ENCODE measurements at regions not wholly inside any gene's neighbourhood (a gene's known extent, or its start where the extent isn't known, plus 50 kb on each side); places are given as distances from the start of the nearest gene placed in this dataset.

DNA sequence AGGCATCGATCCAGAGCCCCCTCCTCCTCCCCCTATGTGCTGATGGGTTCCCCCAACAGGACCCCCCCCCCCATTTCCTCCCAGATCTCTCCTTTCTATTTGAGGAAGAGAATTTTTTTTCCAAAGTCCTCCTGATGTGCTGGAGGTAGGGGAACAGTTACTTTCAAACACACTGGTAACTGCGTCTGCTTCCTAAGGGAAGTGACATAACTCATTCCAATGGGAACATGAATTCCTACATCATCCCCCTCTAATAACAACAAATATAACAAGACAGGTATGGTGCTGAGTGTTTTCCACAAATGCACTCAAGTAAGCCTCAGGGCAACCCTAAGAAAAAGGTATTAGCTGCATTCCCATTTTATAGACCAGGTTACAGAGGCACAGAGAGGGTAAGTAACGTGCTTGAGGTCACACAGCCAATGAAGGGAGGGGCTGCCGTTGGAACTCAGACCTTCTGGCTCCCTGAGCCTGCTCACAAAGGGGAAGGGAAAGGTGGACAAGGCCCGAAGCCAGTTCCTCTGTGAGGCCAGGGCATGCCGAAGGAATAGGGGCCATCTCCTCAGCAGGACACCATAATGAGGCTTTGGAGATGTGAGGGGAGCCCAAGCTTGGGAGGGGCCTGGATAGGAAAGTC lies 121.1 kb upstream of the NCOR2 start (continued):
- TF ChIP-seq, protein P1, sequence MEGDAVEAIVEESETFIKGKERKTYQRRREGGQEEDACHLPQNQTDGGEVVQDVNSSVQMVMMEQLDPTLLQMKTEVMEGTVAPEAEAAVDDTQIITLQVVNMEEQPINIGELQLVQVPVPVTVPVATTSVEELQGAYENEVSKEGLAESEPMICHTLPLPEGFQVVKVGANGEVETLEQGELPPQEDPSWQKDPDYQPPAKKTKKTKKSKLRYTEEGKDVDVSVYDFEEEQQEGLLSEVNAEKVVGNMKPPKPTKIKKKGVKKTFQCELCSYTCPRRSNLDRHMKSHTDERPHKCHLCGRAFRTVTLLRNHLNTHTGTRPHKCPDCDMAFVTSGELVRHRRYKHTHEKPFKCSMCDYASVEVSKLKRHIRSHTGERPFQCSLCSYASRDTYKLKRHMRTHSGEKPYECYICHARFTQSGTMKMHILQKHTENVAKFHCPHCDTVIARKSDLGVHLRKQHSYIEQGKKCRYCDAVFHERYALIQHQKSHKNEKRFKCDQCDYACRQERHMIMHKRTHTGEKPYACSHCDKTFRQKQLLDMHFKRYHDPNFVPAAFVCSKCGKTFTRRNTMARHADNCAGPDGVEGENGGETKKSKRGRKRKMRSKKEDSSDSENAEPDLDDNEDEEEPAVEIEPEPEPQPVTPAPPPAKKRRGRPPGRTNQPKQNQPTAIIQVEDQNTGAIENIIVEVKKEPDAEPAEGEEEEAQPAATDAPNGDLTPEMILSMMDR (IDR thresholded peaks at IDR 0.05 in 2 of 3, conservative IDR thresholded peaks at IDR 0.05 in 1 of 3; ENCODE audit: control insufficient read depth in 2 of 3, extremely low read depth in 1 of 3, insufficient read depth in 1 of 3, low read depth in 3 of 3, low read length in 3 of 3): no peak
- TF ChIP-seq CEBPB (IDR thresholded peaks at IDR 0.05; ENCODE audit: borderline replicate concordance in 1 of 2, low read depth in 2 of 2, low read length in 2 of 2) (no peak), FOXK2 (IDR thresholded peaks at IDR 0.05) (no peak), EGR1 (IDR thresholded peaks at IDR 0.05; ENCODE audit: borderline replicate concordance in 1 of 2, low read depth in 2 of 2, low read length in 2 of 2) (no peak), HCFC1 (IDR thresholded peaks at IDR 0.05; ENCODE audit: low read length) (no peak), MTA2 (IDR thresholded peaks at IDR 0.05; ENCODE audit: low read depth) (no peak)

DNA sequence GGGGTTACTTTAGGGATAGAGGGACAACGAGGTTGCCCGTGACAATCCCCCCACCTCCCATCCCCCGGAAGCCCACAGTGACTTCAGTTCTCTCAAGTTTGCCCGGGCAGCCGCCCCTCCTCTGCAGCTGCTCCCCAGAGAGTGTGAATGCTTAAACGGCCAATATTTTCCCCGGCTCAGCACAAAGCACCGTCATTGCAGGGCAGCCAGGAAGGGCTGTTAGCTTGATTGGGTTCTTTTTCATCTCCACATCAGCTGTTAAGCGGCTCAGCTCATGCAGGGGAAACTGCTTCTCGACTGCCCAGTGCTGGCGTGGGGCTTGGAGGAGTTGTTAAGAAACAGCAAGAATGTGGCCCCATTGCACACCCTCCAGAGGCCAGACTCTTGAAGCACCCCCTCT lies 120.5 kb upstream of the NCOR2 start:
- TF ChIP-seq EED (IDR thresholded peaks at IDR 0.05; ENCODE audit: low read depth): 0 out of 2 replicates have a peak, but pooled peaks have one; percentile 4
- TF ChIP-seq, protein P2, sequence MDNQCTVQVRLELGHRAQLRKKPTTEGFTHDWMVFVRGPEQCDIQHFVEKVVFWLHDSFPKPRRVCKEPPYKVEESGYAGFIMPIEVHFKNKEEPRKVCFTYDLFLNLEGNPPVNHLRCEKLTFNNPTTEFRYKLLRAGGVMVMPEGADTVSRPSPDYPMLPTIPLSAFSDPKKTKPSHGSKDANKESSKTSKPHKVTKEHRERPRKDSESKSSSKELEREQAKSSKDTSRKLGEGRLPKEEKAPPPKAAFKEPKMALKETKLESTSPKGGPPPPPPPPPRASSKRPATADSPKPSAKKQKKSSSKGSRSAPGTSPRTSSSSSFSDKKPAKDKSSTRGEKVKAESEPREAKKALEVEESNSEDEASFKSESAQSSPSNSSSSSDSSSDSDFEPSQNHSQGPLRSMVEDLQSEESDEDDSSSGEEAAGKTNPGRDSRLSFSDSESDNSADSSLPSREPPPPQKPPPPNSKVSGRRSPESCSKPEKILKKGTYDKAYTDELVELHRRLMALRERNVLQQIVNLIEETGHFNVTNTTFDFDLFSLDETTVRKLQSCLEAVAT (IDR thresholded peaks at IDR 0.05): no peak
- TF ChIP-seq YBX1 (IDR thresholded peaks at IDR 0.05): no peak
- SMC1A ChIA-PET (ENCODE audit: uncharacterized antibody, unreplicated experiment): interaction anchor here (1.0 to 1.2 kb wide), 2 partner anchors 79 to 137 kb away, joined by 3 to 4 read pairs; no protein-coding TSS in a partner anchor
- Histone ChIP-seq H3K4me1 (ENCODE audit: control insufficient read depth, insufficient read depth, low read length) (peaks cover 15% of the 10 kb centered on the region; the same call in 1 of the 2 replicates), H2AFZ (ENCODE audit: control insufficient read depth, low read depth, low read length) (no peak overlapping the region; the same call in 1 of the 2 replicates), H3K27ac (ENCODE audit: control insufficient read depth, insufficient read depth) (no peak overlapping the region), H3K9me3 (replicated peaks; ENCODE audit: control insufficient read depth, insufficient read depth, low read length) (peaks cover 6% of the 10 kb centered on the region; the same call in 2 of the 3 replicates), H3K9ac (ENCODE audit: control insufficient read depth, insufficient read depth, low read length) (no peak overlapping the region), H3K36me3 (ENCODE audit: control insufficient read depth in 2 of 2, insufficient read depth in 2 of 2, low read length in 1 of 2) (no peaks in the 10 kb centered on the region), H3K4me2 (ENCODE audit: control insufficient read depth, insufficient read depth) (no peak overlapping the region), H3K4me3 (no peak overlapping the region), H3K27me3 (replicated peaks in 1 of 2; ENCODE audit: control insufficient read depth in 2 of 2, insufficient read depth in 2 of 2, low read length in 1 of 2) (no peaks in the 10 kb centered on the region), H3K79me2 (ENCODE audit: control insufficient read depth, insufficient read depth, low read length) (no peaks in the 10 kb centered on the region), H4K20me1 (ENCODE audit: control insufficient read depth, insufficient read depth) (no peaks in the 10 kb centered on the region)
- WGBS (ENCODE audit: insufficient coverage, insufficient replicate concordance, low lambda C conversion rate, missing lambda C conversion rate): 26% methylated on average over 11 of the region's 11 CpGs
- RAD21 ChIA-PET (ENCODE audit: unreplicated experiment): interaction anchor here (0.6 to 1.3 kb wide), 2 partner anchors 78 to 651 kb away, joined by 3 to 4 read pairs; no protein-coding TSS in a partner anchor
- intact Hi-C loops (cut with micrococcal nuclease; ENCODE audit: unreplicated experiment) (loop anchor here (10.0 kb wide), 1 partner anchor 233 kb away; no protein-coding TSS in a partner anchor), in situ Hi-C loops (cut with MboI) (loop anchor here (10.0 kb wide), 1 partner anchor 57 kb away; no protein-coding TSS in a partner anchor)
- ATAC-seq (peak; percentile 44), FAIRE-seq (no peak), DNase-seq (ENCODE audit: low read depth, low spot score) (no peak)
- POLR2A ChIA-PET: interaction anchor here (0.6 kb wide), 1 partner anchor 63 kb away, joined by 3 read pairs; no protein-coding TSS in a partner anchor
- CTCF ChIA-PET: no interaction called here
- BruUV-seq (replicated peaks): no TSS peak
